Heart left ventricle (tissue), 16 donors: ENCODE measurements at regions not wholly inside any gene's neighbourhood (a gene's known extent, or its start where the extent isn't known, plus 50 kb on each side); places are given as distances from the start of the nearest gene placed in this dataset.

Experiments used
- ATAC-seq, 4 donors: fragments of 200-7000 bp; cut with Tn5 transposase; one replicate each; pipeline ENCODE4 v1.9.1; 2020 to 2022; ENCODE audit warnings: moderate library complexity in 4 of 4, mild to moderate bottlenecking in 3 of 4, moderate number of reproducible peaks in 1 of 4
- DNase-seq, 5 donors: peaks; one replicate each; pipeline ENCODE4 v3.0.0-alpha.2; 2020
- H3K27ac ChIP-seq, 12 donors: fragments of 200-600 bp; sonication (generic) in 4 of 12; one replicate each; pipeline versions ENCODE4 v1.5.0 to v1.8.0; 2016 to 2022; ENCODE audit warnings: mild to moderate bottlenecking in 2 of 12
- H3K27me3 ChIP-seq, 9 donors: fragments of 200-600 bp; sonication (generic) in 2 of 9; one replicate each; pipeline versions ENCODE4 v1.5.1 to v1.8.0; 2016 to 2022; ENCODE audit warnings: mild to moderate bottlenecking in 3 of 9
- H3K36me3 ChIP-seq, 9 donors: fragments of 200-600 bp; sonication (generic) in 2 of 9; one replicate each; pipeline versions ENCODE4 v1.5.0 to v1.8.0; 2018 to 2022; ENCODE audit warnings: mild to moderate bottlenecking in 2 of 9
- H3K4me1 ChIP-seq, 12 donors: fragments of 200-600 bp; sonication (generic) in 4 of 12; one replicate each; pipeline versions ENCODE4 v1.5.0 to v1.8.0; 2016 to 2022; ENCODE audit warnings: mild to moderate bottlenecking in 3 of 12
- H3K4me3 ChIP-seq, 12 donors: fragments of 200-600 bp; sonication (generic) in 4 of 12; one replicate each; pipeline versions ENCODE4 v1.5.0 to v1.8.0; 2017 to 2022; ENCODE audit warnings: mild to moderate bottlenecking in 9 of 12, moderate library complexity in 4 of 12
- H3K9me3 ChIP-seq, 12 donors: fragments of 200-600 bp; sonication (generic) in 4 of 12; one replicate each; pipeline versions ENCODE4 v1.5.0 to v1.8.0; 2016 to 2022; ENCODE audit warnings: mild to moderate bottlenecking in 1 of 12
- CTCF ChIP-seq, 12 donors: fragments of 200-600 bp; sonication (generic) in 4 of 12; IDR thresholded peaks; one replicate each; pipeline versions ENCODE4 v1.5.0 to v1.8.0; 2018 to 2022; ENCODE audit warnings: antibody characterized with exemption in 12 of 12, mild to moderate bottlenecking in 5 of 12
- POLR2A ChIP-seq, 2 donors: fragments of 450-650 bp; IDR thresholded peaks; one replicate each; pipeline ENCODE4 v1.6.1; 2017; ENCODE audit warnings: antibody characterized with exemption in 2 of 2, mild to moderate bottlenecking in 2 of 2, moderate library complexity in 2 of 2
- WGBS, 4 donors: extraction: QIAGEN DNeasy Blood & Tissue Kit in 2 of 4; methylation state at CpG; one replicate each; pipeline versions ENCODE4 v1.1.5 to v1.1.7; 2013 to 2018; 5-methylcytosine and 5-hydroxymethylcytosine counted together
- intact Hi-C, 10 donors: fragments of 100-400 bp; cut with DNase I; formaldehyde crosslinking; loops; one replicate each; pipeline versions ENCODE4 v1.11.1 to v1.14.2; 2022
- donor health status: ischemic (EF 13 %, LVEDD 7.1; RV severe dilation, severe dysfunction).
- donor health status: healthy with polysubstance abuse.
- donor health status: DM: no; HTN: yes; CAD: no.
- donor health status: DM: no; HTN: no; CAD: no.
- donor health status: ischemic (EF 25% LVEDD 6.9; RV normal size, moderate dysfunction).
- donor health status: ischemic (EF 25% LVEDD 5.7; RV mildly dilated, moderate dysfunction).
- donor health status: healthy.
- donor health status: DM: yes; HTN: yes; CAD: no.
- donor health status: ischemic (EF 35%, LVEDD 5.7; RV mildly dilated, moderate dysfunction).
- donor health status: nonischemic (EF 11% LVEDD 7.7; RV severe dilation, severe dysfunction).
- donor health status: DM: yes; HTN: yes; CAD: no.
- donor health status: PGD.
- donor health status: ischemic (EF 29% LVEDD 5.4; RV normal size, mild dysfunction).
- donor health status: nonischemic (EF 23%, LVEDD 6.1; RV moderate dilation, normal function).

- ATAC-seq, result no peak
- DNase-seq, result no peak
- intact Hi-C loops, result no loop called here
- Histone ChIP-seq H3K9me3 (no peaks in the 10 kb centered on the region), H3K27me3 (peaks cover 1 to 19% (median 18%) of the 10 kb centered on the region in 9 donors), H3K36me3 (no peaks in the 10 kb centered on the region), H3K27ac (no peak overlapping the region), H3K4me3 (no peak overlapping the region), H3K4me1 (peaks cover 0 to 5% (median under 1%) of the 10 kb centered on the region in 12 donors)
- TF ChIP-seq POLR2A (IDR thresholded peaks at IDR 0.05) (no peak), CTCF (IDR thresholded peaks at IDR 0.05) (no peak)
- WGBS, 4 donors, result 64 to 76% (median 74%) methylated on average over 15 of the region's 15 CpGs
Measured at GRCh38 chrX:2577844-2578466, 77.2 kb upstream of the DHRSX start.

- Histone ChIP-seq H3K27me3 (peaks cover 0 to 8% (median 7%) of the 10 kb centered on the region in 9 donors), H3K4me1 (no peaks in the 10 kb centered on the region), H3K27ac (no peak overlapping the region), H3K4me3 (no peak overlapping the region), H3K36me3 (no peaks in the 10 kb centered on the region), H3K9me3 (no peaks in the 10 kb centered on the region)
- ATAC-seq (no peak), DNase-seq (no peak)
- 93 to 98% (median 95%) methylated on average over 8 of the region's 8 CpGs for WGBS, 4 donors
- intact Hi-C loops, result no loop called here
- TF ChIP-seq POLR2A (IDR thresholded peaks at IDR 0.05) (no peak), CTCF (IDR thresholded peaks at IDR 0.05) (no peak)
Measured at GRCh38 chrX:2576793-2577192, 76.0 kb upstream of the DHRSX start.

GRCh38 chrX:2574271-2574670 lies 73.5 kb upstream of the DHRSX start:
- Histone ChIP-seq H3K4me1 (no peaks in the 10 kb centered on the region), H3K36me3 (no peaks in the 10 kb centered on the region), H3K27me3 (peaks cover 0 to 3% (median 0%) of the 10 kb centered on the region in 9 donors), H3K27ac (no peak overlapping the region), H3K4me3 (no peak overlapping the region), H3K9me3 (peaks cover 0 to 7% (median 0%) of the 10 kb centered on the region in 12 donors)
- ATAC-seq, result no peak
- DNase-seq, result no peak
- 83 to 90% (median 85%) methylated on average over 6 of the region's 6 CpGs for WGBS, 4 donors
- intact Hi-C loops, result no loop called here
- no peak for TF ChIP-seq POLR2A (IDR thresholded peaks at IDR 0.05)
- TF ChIP-seq CTCF (IDR thresholded peaks at IDR 0.05), result no peak

- Histone ChIP-seq H3K9me3 (peaks cover 0 to 7% (median 0%) of the 10 kb centered on the region in 12 donors), H3K36me3 (no peaks in the 10 kb centered on the region), H3K27ac (no peak overlapping the region), H3K27me3 (peaks cover 0 to 3% (median 0%) of the 10 kb centered on the region in 9 donors), H3K4me1 (no peaks in the 10 kb centered on the region), H3K4me3 (no peak overlapping the region)
- TF ChIP-seq POLR2A (IDR thresholded peaks at IDR 0.05) (no peak), CTCF (IDR thresholded peaks at IDR 0.05) (no peak)
- 75 to 83% (median 80%) methylated on average over 7 of the region's 7 CpGs for WGBS, 4 donors
- ATAC-seq, result no peak
- intact Hi-C loops, result no loop called here
- no peak for DNase-seq
Measured at GRCh38 chrX:2572740-2573139, 72.0 kb upstream of the DHRSX start.
